ENCODE measurements at regions not wholly inside any gene's neighbourhood (a gene's known extent, or its start where the extent isn't known, plus 50 kb on each side); places are given as distances from the start of the nearest gene placed in this dataset.

- TF ChIP-seq CTCF (conservative IDR thresholded peaks at IDR 0.05; ENCODE audit: low read length): no peak
- TF ChIP-seq EZH2phosphoT487 (IDR thresholded peaks at IDR 0.05; ENCODE audit: borderline replicate concordance, low read depth, low read length): no peak
Observed at GRCh38 chr3:99516936-99517335, 121.5 kb upstream of the COL8A1 start.
